ENCODE measurements at regions not wholly inside any gene's neighbourhood (a gene's known extent, or its start where the extent isn't known, plus 50 kb on each side); places are given as distances from the start of the nearest gene placed in this dataset.

GRCh38 chr12:114263056-114263805 is 142.7 kb downstream of the TBX5 start:
- no peaks in the 10 kb centered on the region for H3K4me1 ChIP-seq (ENCODE audit: insufficient read depth, low read length)
- DNase-seq = no peak
- TF ChIP-seq EZH2phosphoT487 (IDR thresholded peaks at IDR 0.05; ENCODE audit: borderline replicate concordance, low read length) = no peak
- TF ChIP-seq EZH2 (IDR thresholded peaks at IDR 0.05; ENCODE audit: low read length, unreplicated experiment) = no peak
- ChIA-PET CTCF (no interaction called here), POLR2A (ENCODE audit: unreplicated experiment) (no interaction called here)
- intact Hi-C loops (cut with micrococcal nuclease) = no loop called here
- no peaks in the 10 kb centered on the region for H3F3A ChIP-seq (ENCODE audit: low read length, unreplicated experiment)
- peaks cover 2% of the 10 kb centered on the region; the same call in 1 of the 2 replicates for H3K9me3 ChIP-seq (ENCODE audit: low read length)
- H3K9ac ChIP-seq (ENCODE audit: low read length) = no peak overlapping the region
- H3K36me3 ChIP-seq (ENCODE audit: low read depth, low read length) = no peaks in the 10 kb centered on the region
- BruUV-seq (replicated peaks) = no TSS peak
- no peak overlapping the region for H2AFZ ChIP-seq (ENCODE audit: low read length)
- no peak overlapping the region for H3K4me2 ChIP-seq (ENCODE audit: low read length)
- H4K20me1 ChIP-seq (ENCODE audit: low read length) = no peaks in the 10 kb centered on the region
- no peak for ATAC-seq
- 0 out of 2 replicates have a peak, but pooled peaks cover 3% of the 10 kb centered on the region for H3K27me3 ChIP-seq (ENCODE audit: low read length)
- H3K27ac ChIP-seq (ENCODE audit: low read length) = no peak overlapping the region
- H3K4me3 ChIP-seq (ENCODE audit: low read length) = no peak overlapping the region
- H3K79me2 ChIP-seq (ENCODE audit: low read length) = no peaks in the 10 kb centered on the region
- H3K9me2 ChIP-seq (replicated peaks; ENCODE audit: low read length) = 0 out of 2 replicates have a peak, but pooled peaks cover 3% of the 10 kb centered on the region

DNA sequence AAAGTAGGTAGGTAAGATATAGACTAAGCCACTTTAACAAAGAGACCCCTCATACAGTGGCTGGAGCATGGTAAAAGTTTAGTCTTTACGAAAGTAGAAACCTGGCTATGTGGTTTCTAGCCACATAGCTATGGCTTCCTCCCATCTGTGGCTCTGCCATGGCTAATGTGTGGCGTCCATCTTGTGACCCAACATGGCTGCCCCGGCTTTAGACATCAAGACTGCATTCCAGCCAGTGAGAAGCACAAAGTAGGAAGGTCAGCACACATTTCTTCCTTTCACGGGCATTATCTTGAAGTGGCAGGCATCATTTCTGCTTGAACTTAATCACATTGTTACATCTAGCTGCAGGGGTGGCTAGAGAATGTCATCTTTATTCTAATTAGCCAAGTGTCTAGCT is 148.3 kb downstream of the TBX5 start:
- Histone ChIP-seq H3K27me3 (ENCODE audit: low read length) (no peaks in the 10 kb centered on the region; the same call in 1 of the 2 replicates), H3K79me2 (ENCODE audit: low read length) (no peaks in the 10 kb centered on the region), H3K9me3 (ENCODE audit: low read length) (no peaks in the 10 kb centered on the region; the same call in 1 of the 2 replicates), H3K27ac (ENCODE audit: low read length) (no peak overlapping the region), H2AFZ (ENCODE audit: low read length) (no peak overlapping the region), H3K9ac (ENCODE audit: low read length) (no peak overlapping the region), H3K4me2 (ENCODE audit: low read length) (no peak overlapping the region), H3K9me2 (replicated peaks; ENCODE audit: low read length) (no peaks in the 10 kb centered on the region), H3K4me1 (ENCODE audit: insufficient read depth, low read length) (no peaks in the 10 kb centered on the region), H3K36me3 (ENCODE audit: low read depth, low read length) (no peaks in the 10 kb centered on the region), H4K20me1 (ENCODE audit: low read length) (no peaks in the 10 kb centered on the region), H3K4me3 (ENCODE audit: low read length) (no peak overlapping the region), H3F3A (ENCODE audit: low read length, unreplicated experiment) (no peaks in the 10 kb centered on the region)
- ChIA-PET POLR2A (ENCODE audit: unreplicated experiment) (no interaction called here), CTCF (no interaction called here)
- ATAC-seq (no peak), DNase-seq (no peak)
- TF ChIP-seq EZH2 (IDR thresholded peaks at IDR 0.05; ENCODE audit: low read length, unreplicated experiment) (no peak), EZH2phosphoT487 (IDR thresholded peaks at IDR 0.05; ENCODE audit: borderline replicate concordance, low read length) (no peak)
- TF ChIP-seq, protein P1, sequence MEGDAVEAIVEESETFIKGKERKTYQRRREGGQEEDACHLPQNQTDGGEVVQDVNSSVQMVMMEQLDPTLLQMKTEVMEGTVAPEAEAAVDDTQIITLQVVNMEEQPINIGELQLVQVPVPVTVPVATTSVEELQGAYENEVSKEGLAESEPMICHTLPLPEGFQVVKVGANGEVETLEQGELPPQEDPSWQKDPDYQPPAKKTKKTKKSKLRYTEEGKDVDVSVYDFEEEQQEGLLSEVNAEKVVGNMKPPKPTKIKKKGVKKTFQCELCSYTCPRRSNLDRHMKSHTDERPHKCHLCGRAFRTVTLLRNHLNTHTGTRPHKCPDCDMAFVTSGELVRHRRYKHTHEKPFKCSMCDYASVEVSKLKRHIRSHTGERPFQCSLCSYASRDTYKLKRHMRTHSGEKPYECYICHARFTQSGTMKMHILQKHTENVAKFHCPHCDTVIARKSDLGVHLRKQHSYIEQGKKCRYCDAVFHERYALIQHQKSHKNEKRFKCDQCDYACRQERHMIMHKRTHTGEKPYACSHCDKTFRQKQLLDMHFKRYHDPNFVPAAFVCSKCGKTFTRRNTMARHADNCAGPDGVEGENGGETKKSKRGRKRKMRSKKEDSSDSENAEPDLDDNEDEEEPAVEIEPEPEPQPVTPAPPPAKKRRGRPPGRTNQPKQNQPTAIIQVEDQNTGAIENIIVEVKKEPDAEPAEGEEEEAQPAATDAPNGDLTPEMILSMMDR (conservative IDR thresholded peaks at IDR 0.05; ENCODE audit: low read depth, low read length) = no peak
- intact Hi-C loops (cut with micrococcal nuclease) = no loop called here
- no TSS peak for BruUV-seq (replicated peaks)

DNA sequence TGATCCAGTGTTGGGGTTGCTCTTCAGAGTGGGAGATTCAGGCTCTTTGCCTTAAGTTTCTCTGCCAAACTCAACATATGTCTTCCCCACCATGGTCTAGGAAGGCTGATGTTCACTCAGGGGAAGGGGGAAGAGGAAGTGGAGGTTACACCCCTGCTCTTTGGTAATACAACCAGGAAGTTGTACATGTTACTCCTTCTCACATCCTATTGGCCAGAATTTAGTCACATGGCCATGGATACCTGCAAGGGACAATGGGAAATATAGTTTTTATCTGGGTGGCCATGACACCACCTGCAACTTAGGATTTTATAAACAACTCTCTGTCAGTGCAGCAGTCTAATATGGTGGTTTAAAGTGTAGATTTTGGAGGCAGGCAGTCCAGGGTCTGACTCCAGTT is 150.9 kb downstream of the TBX5 start:
- Histone ChIP-seq H3K9me3 (ENCODE audit: low read length) (no peaks in the 10 kb centered on the region), H4K20me1 (ENCODE audit: low read length) (no peaks in the 10 kb centered on the region), H3F3A (ENCODE audit: low read length, unreplicated experiment) (no peaks in the 10 kb centered on the region), H3K27ac (ENCODE audit: low read length) (no peak overlapping the region), H3K9me2 (replicated peaks; ENCODE audit: low read length) (no peaks in the 10 kb centered on the region), H3K4me1 (ENCODE audit: insufficient read depth, low read length) (no peaks in the 10 kb centered on the region), H2AFZ (ENCODE audit: low read length) (no peak overlapping the region), H3K27me3 (ENCODE audit: low read length) (no peaks in the 10 kb centered on the region; the same call in 1 of the 2 replicates), H3K4me3 (ENCODE audit: low read length) (no peak overlapping the region), H3K4me2 (ENCODE audit: low read length) (no peak overlapping the region), H3K79me2 (ENCODE audit: low read length) (no peaks in the 10 kb centered on the region), H3K36me3 (ENCODE audit: low read depth, low read length) (no peaks in the 10 kb centered on the region), H3K9ac (ENCODE audit: low read length) (no peak overlapping the region)
- ATAC-seq (no peak), DNase-seq (no peak)
- BruUV-seq (replicated peaks) = no TSS peak
- no peak for TF ChIP-seq EZH2phosphoT487 (IDR thresholded peaks at IDR 0.05; ENCODE audit: borderline replicate concordance, low read length)
- TF ChIP-seq, protein P1 (conservative IDR thresholded peaks at IDR 0.05; ENCODE audit: low read depth, low read length) = no peak
- intact Hi-C loops (cut with micrococcal nuclease) = no loop called here
- POLR2A ChIA-PET (ENCODE audit: unreplicated experiment) = no interaction called here
- CTCF ChIA-PET = no interaction called here
